Activated naive CD8-positive, alpha-beta T cell treated with anti-CD3 and anti-CD28 coated beads, Interleukin-2, amount 10 ng/mL, durations not matched to agents 7 days and 5 days (primary cell): ENCODE measurements at regions not wholly inside any gene's neighbourhood (a gene's known extent, or its start where the extent isn't known, plus 50 kb on each side); places are given as distances from the start of the nearest gene placed in this dataset.

Experiments used
- ATAC-seq: fragments of 150-1000 bp; cut with Tn5 transposase; one replicate; pipeline ENCODE4 v1.10.0; 2021; ENCODE audit warnings: low read depth, moderate library complexity
- POLR2A ChIA-PET: fragments of 350-600 bp; sonication (Branson Sonifier 250); formaldehyde crosslinking; loops from one replicate; lab custom pipeline; 2021; ENCODE audit warnings: antibody characterized with exemption; lab: Charles Lee
- DNase-seq: peaks from one replicate; pipeline ENCODE4 v3.0.0; 2021
- H3K27ac Mint-ChIP-seq: one replicate; pipeline ENCODE4 v1.8.0; 2022; ENCODE audit warnings: mild to moderate bottlenecking, mixed read lengths
- H3K27me3 Mint-ChIP-seq: one replicate; pipeline ENCODE4 v1.8.0; 2022; ENCODE audit warnings: mild to moderate bottlenecking, moderate library complexity, mixed read lengths
- H3K36me3 Mint-ChIP-seq: one replicate; pipeline ENCODE4 v1.8.0; 2021; ENCODE audit warnings: mild to moderate bottlenecking, mixed read lengths
- H3K4me1 Mint-ChIP-seq: one replicate; pipeline ENCODE4 v1.8.0; 2021; ENCODE audit warnings: mixed read lengths
- H3K4me3 Mint-ChIP-seq: one replicate; pipeline ENCODE4 v1.8.0; 2022; ENCODE audit warnings: mild to moderate bottlenecking, moderate library complexity, mixed read lengths
- H3K9me3 Mint-ChIP-seq: one replicate; pipeline ENCODE4 v1.8.0; 2021; ENCODE audit warnings: mixed read lengths

GRCh38 chr12:130007771-130008170 lies 103.9 kb upstream of the TMEM132D start:
- POLR2A ChIA-PET = no interaction called here
- no peaks in the 10 kb centered on the region for H3K27me3 Mint-ChIP-seq
- H3K4me1 Mint-ChIP-seq = no peaks in the 10 kb centered on the region
- no peak for DNase-seq
- ATAC-seq = no peak
- no peaks in the 10 kb centered on the region for H3K36me3 Mint-ChIP-seq
- no peak overlapping the region for H3K27ac Mint-ChIP-seq
- H3K9me3 Mint-ChIP-seq = no peaks in the 10 kb centered on the region
- H3K4me3 Mint-ChIP-seq = no peak overlapping the region

GRCh38 chr12:130008241-130008640 lies 104.4 kb upstream of the TMEM132D start:
- no peak for DNase-seq
- no peak overlapping the region for H3K27ac Mint-ChIP-seq
- no peaks in the 10 kb centered on the region for H3K36me3 Mint-ChIP-seq
- H3K27me3 Mint-ChIP-seq = no peaks in the 10 kb centered on the region
- no peaks in the 10 kb centered on the region for H3K9me3 Mint-ChIP-seq
- no peak overlapping the region for H3K4me3 Mint-ChIP-seq
- POLR2A ChIA-PET = no interaction called here
- no peak for ATAC-seq
- no peaks in the 10 kb centered on the region for H3K4me1 Mint-ChIP-seq

- Mint-ChIP-seq H3K4me1 (no peaks in the 10 kb centered on the region), H3K36me3 (no peaks in the 10 kb centered on the region), H3K27me3 (no peaks in the 10 kb centered on the region), H3K27ac (no peak overlapping the region), H3K9me3 (no peaks in the 10 kb centered on the region), H3K4me3 (no peak overlapping the region)
- no peak for ATAC-seq
- DNase-seq = no peak
- POLR2A ChIA-PET = no interaction called here
Measured at GRCh38 chr12:130009961-130010360, 106.1 kb upstream of the TMEM132D start.

- H3K27ac Mint-ChIP-seq = no peak overlapping the region
- no peaks in the 10 kb centered on the region for H3K4me1 Mint-ChIP-seq
- POLR2A ChIA-PET = no interaction called here
- no peak for DNase-seq
- ATAC-seq = no peak
- H3K9me3 Mint-ChIP-seq = no peaks in the 10 kb centered on the region
- no peaks in the 10 kb centered on the region for H3K36me3 Mint-ChIP-seq
- no peaks in the 10 kb centered on the region for H3K27me3 Mint-ChIP-seq
- no peak overlapping the region for H3K4me3 Mint-ChIP-seq
Measured at GRCh38 chr12:130011611-130012385, 108.0 kb upstream of the TMEM132D start.

- Mint-ChIP-seq H3K27me3 (no peaks in the 10 kb centered on the region), H3K27ac (no peak overlapping the region), H3K4me1 (no peaks in the 10 kb centered on the region), H3K36me3 (no peaks in the 10 kb centered on the region), H3K9me3 (no peaks in the 10 kb centered on the region), H3K4me3 (no peak overlapping the region)
- POLR2A ChIA-PET = no interaction called here
- DNase-seq (peak; percentile 65), ATAC-seq (peak; percentile 52)
Measured at GRCh38 chr12:130013771-130014484, 110.1 kb upstream of the TMEM132D start.

- no peak overlapping the region for H3K27ac Mint-ChIP-seq
- no peaks in the 10 kb centered on the region for H3K27me3 Mint-ChIP-seq
- H3K4me1 Mint-ChIP-seq = no peaks in the 10 kb centered on the region
- POLR2A ChIA-PET = no interaction called here
- H3K4me3 Mint-ChIP-seq = no peak overlapping the region
- no peaks in the 10 kb centered on the region for H3K36me3 Mint-ChIP-seq
- no peaks in the 10 kb centered on the region for H3K9me3 Mint-ChIP-seq
- no peak for DNase-seq
- ATAC-seq = no peak
Measured at GRCh38 chr12:130014485-130014807, 110.6 kb upstream of the TMEM132D start.

GRCh38 chr12:130016194-130016593 lies 112.4 kb upstream of the TMEM132D start:
- POLR2A ChIA-PET = no interaction called here
- no peaks in the 10 kb centered on the region for H3K36me3 Mint-ChIP-seq
- ATAC-seq = no peak
- DNase-seq = no peak
- no peaks in the 10 kb centered on the region for H3K27me3 Mint-ChIP-seq
- H3K9me3 Mint-ChIP-seq = no peaks in the 10 kb centered on the region
- H3K4me1 Mint-ChIP-seq = no peaks in the 10 kb centered on the region
- H3K27ac Mint-ChIP-seq = no peak overlapping the region
- H3K4me3 Mint-ChIP-seq = no peak overlapping the region

GRCh38 chr12:130016986-130017385 lies 113.2 kb upstream of the TMEM132D start:
- H3K27ac Mint-ChIP-seq = no peak overlapping the region
- no peaks in the 10 kb centered on the region for H3K27me3 Mint-ChIP-seq
- no peak for DNase-seq
- H3K36me3 Mint-ChIP-seq = no peaks in the 10 kb centered on the region
- no peak overlapping the region for H3K4me3 Mint-ChIP-seq
- no peaks in the 10 kb centered on the region for H3K4me1 Mint-ChIP-seq
- no peak for ATAC-seq
- POLR2A ChIA-PET = no interaction called here
- H3K9me3 Mint-ChIP-seq = no peaks in the 10 kb centered on the region

- no peaks in the 10 kb centered on the region for H3K9me3 Mint-ChIP-seq
- H3K36me3 Mint-ChIP-seq = no peaks in the 10 kb centered on the region
- DNase-seq (no peak), ATAC-seq (no peak)
- H3K4me1 Mint-ChIP-seq = no peaks in the 10 kb centered on the region
- H3K4me3 Mint-ChIP-seq = no peak overlapping the region
- no peaks in the 10 kb centered on the region for H3K27me3 Mint-ChIP-seq
- POLR2A ChIA-PET = no interaction called here
- no peak overlapping the region for H3K27ac Mint-ChIP-seq
Measured at GRCh38 chr12:130017591-130018449, 114.0 kb upstream of the TMEM132D start.

- DNase-seq (no peak), ATAC-seq (no peak)
- H3K27ac Mint-ChIP-seq = no peak overlapping the region
- H3K9me3 Mint-ChIP-seq = no peaks in the 10 kb centered on the region
- H3K27me3 Mint-ChIP-seq = no peaks in the 10 kb centered on the region
- POLR2A ChIA-PET = no interaction called here
- H3K4me3 Mint-ChIP-seq = no peak overlapping the region
- H3K36me3 Mint-ChIP-seq = no peaks in the 10 kb centered on the region
- no peaks in the 10 kb centered on the region for H3K4me1 Mint-ChIP-seq
Measured at GRCh38 chr12:130018614-130019013, 114.8 kb upstream of the TMEM132D start.

GRCh38 chr12:130026608-130027176 lies 122.9 kb upstream of the TMEM132D start:
- DNase-seq (peak; percentile 42), ATAC-seq (no peak)
- H3K4me3 Mint-ChIP-seq = no peak overlapping the region
- H3K27me3 Mint-ChIP-seq = peaks cover 6% of the 10 kb centered on the region
- H3K27ac Mint-ChIP-seq = no peak overlapping the region
- no peaks in the 10 kb centered on the region for H3K36me3 Mint-ChIP-seq
- POLR2A ChIA-PET = no interaction called here
- H3K9me3 Mint-ChIP-seq = no peaks in the 10 kb centered on the region
- no peaks in the 10 kb centered on the region for H3K4me1 Mint-ChIP-seq

GRCh38 chr12:130027798-130028197 lies 124.0 kb upstream of the TMEM132D start:
- H3K4me3 Mint-ChIP-seq = no peak overlapping the region
- H3K27me3 Mint-ChIP-seq = peaks cover 7% of the 10 kb centered on the region
- no peak overlapping the region for H3K27ac Mint-ChIP-seq
- H3K4me1 Mint-ChIP-seq = no peaks in the 10 kb centered on the region
- DNase-seq (no peak), ATAC-seq (no peak)
- no peaks in the 10 kb centered on the region for H3K9me3 Mint-ChIP-seq
- POLR2A ChIA-PET = no interaction called here
- H3K36me3 Mint-ChIP-seq = no peaks in the 10 kb centered on the region

- DNase-seq (no peak), ATAC-seq (no peak)
- Mint-ChIP-seq H3K27ac (no peak overlapping the region), H3K36me3 (no peaks in the 10 kb centered on the region), H3K27me3 (peaks cover 7% of the 10 kb centered on the region), H3K4me1 (no peaks in the 10 kb centered on the region), H3K4me3 (no peak overlapping the region), H3K9me3 (no peaks in the 10 kb centered on the region)
- POLR2A ChIA-PET = no interaction called here
Measured at GRCh38 chr12:130029151-130029550, 125.3 kb upstream of the TMEM132D start.
